Right atrium auricular region (tissue), 2 donors: ENCODE measurements at regions not wholly inside any gene's neighbourhood (a gene's known extent, or its start where the extent isn't known, plus 50 kb on each side); places are given as distances from the start of the nearest gene placed in this dataset.

ENCODE experiments used
- DNase-seq: peaks from one replicate; pipeline ENCODE4 v3.0.0-alpha.2; 2019; ENCODE audit warnings: low spot score
- H3K27ac ChIP-seq, 2 donors: fragments of 200-600 bp; sonication (generic); 1 replicate in 1 of 2; 2 replicates in 1 of 2; pipeline ENCODE4 v1.5.1; 2016 to 2019
- H3K27me3 ChIP-seq, 2 donors: fragments of 200-600 bp; sonication (generic); one replicate each; pipeline versions ENCODE4 v1.5.1 to v1.6.0; 2017 to 2019
- H3K36me3 ChIP-seq: fragments of 200-600 bp; sonication (generic); one replicate; pipeline ENCODE4 v1.5.1; 2016
- H3K4me1 ChIP-seq, 2 donors: fragments of 200-600 bp; sonication (generic); one replicate each; pipeline versions ENCODE4 v1.5.1 to v1.6.0; 2017 to 2019
- H3K4me3 ChIP-seq, 2 donors: fragments of 200-600 bp; sonication (generic); 1 replicate in 1 of 2; 2 replicates in 1 of 2; pipeline ENCODE4 v1.5.1; 2017 to 2019; ENCODE audit warnings: mild to moderate bottlenecking in 1 of 2, moderate library complexity in 1 of 2
- H3K9me3 ChIP-seq, 2 donors: fragments of 200-600 bp; sonication (generic); one replicate each; pipeline ENCODE4 v1.5.1; 2019
- TF ChIP-seq, protein P1 (sequence below), 2 donors: fragments of 200-600 bp; sonication (generic); IDR thresholded peaks; one replicate each; pipeline ENCODE4 v1.5.1; 2019; ENCODE audit warnings: antibody characterized with exemption in 2 of 2

DNA sequence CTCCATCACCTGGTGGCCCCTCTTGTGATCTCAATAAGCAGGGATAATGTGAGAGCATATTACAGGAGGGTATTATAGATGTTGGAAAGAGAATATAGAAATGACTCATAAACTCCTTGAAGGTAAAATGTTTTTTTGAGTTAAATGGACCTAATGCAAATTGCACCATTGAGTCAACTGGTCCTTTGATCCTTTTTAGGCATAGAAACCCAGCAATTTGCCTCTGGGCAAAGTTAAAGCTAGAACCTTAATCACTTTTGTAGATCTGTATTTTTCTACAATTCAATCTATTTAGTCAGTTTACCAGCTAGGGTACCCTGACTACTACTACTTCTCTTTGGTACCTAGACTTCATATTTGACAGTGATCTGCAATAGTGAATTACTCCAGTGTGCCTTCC, 71.8 kb upstream of the RNF152 start:
- no peak overlapping the region for H3K27ac ChIP-seq

DNA sequence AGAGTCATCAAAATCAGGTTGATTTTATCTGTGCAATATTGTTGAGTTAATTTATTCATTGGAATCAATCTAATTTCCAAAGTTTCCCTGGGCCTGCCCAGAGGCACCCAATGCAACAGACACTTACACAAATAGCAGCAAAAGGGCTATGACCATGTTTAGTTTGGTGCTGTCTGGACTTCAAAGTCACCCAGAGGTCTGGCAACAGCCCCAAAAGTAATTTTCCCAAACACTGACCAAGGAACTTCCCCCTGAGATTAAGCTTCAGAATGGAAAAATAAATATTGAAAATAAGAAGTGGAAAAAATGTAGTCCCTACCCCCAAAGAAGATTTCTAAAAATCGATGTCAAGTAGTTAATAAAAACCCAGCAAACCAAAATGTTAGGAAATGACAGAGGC, 70.9 kb upstream of the RNF152 start:
- Histone ChIP-seq H3K27me3 (no peaks in the 10 kb centered on the region), H3K4me1 (peaks cover 0 to 8% of the 10 kb centered on the region in 2 donors), H3K27ac (no peak overlapping the region), H3K36me3 (no peaks in the 10 kb centered on the region), H3K9me3 (no peaks in the 10 kb centered on the region), H3K4me3 (no peak overlapping the region)
- TF ChIP-seq, protein P1, sequence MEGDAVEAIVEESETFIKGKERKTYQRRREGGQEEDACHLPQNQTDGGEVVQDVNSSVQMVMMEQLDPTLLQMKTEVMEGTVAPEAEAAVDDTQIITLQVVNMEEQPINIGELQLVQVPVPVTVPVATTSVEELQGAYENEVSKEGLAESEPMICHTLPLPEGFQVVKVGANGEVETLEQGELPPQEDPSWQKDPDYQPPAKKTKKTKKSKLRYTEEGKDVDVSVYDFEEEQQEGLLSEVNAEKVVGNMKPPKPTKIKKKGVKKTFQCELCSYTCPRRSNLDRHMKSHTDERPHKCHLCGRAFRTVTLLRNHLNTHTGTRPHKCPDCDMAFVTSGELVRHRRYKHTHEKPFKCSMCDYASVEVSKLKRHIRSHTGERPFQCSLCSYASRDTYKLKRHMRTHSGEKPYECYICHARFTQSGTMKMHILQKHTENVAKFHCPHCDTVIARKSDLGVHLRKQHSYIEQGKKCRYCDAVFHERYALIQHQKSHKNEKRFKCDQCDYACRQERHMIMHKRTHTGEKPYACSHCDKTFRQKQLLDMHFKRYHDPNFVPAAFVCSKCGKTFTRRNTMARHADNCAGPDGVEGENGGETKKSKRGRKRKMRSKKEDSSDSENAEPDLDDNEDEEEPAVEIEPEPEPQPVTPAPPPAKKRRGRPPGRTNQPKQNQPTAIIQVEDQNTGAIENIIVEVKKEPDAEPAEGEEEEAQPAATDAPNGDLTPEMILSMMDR (IDR thresholded peaks at IDR 0.05), result no peak
- DNase-seq, result no peak

More for the DNA sequence above, 71.8 kb upstream of the RNF152 start:
- Histone ChIP-seq H3K36me3 (no peaks in the 10 kb centered on the region), H3K9me3 (no peaks in the 10 kb centered on the region), H3K4me3 (no peak overlapping the region), H3K27me3 (no peaks in the 10 kb centered on the region), H3K4me1 (peaks cover 0 to 8% of the 10 kb centered on the region in 2 donors)
- TF ChIP-seq, protein P1 (IDR thresholded peaks at IDR 0.05), result no peak
- no peak for DNase-seq

DNA sequence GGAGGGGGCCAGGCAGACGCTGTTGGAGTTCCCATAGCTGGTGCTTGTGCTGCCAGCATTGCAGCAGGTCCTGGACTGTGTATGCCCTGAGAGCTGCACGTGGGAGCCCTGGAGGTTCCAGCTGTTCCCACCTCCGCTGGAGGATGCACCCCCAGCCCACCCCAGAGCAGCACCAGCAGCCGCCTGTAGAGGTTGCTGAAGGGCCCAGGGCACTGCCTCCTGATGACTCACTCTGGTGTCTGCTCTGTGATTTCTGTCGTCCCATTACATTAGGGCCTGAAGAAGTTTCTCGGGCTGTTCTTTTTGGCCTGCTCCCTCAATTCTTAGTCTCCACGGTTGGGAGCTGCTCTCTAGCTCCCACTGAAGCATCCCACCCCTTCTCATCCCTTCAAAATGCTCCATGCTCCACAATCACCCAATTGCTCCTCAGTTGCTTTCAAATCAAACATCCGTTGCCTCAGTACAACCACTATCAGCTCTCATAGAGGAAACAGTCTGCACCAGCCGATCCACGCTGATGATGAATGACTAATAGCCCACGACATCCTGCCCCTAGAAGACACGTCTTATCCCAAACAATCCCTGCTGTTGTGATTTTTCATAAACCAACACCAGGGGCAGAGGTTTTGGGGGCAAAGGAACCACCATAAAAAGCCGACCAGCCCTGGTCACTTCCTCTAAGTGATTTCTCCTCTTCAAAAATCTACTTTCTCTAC, 65.2 kb upstream of the RNF152 start:
- Histone ChIP-seq H3K4me1 (no peaks in the 10 kb centered on the region), H3K27me3 (no peaks in the 10 kb centered on the region), H3K4me3 (no peak overlapping the region), H3K9me3 (no peaks in the 10 kb centered on the region), H3K36me3 (no peaks in the 10 kb centered on the region), H3K27ac (no peak overlapping the region)
- TF ChIP-seq, protein P1 (IDR thresholded peaks at IDR 0.05), result no peak
- no peak for DNase-seq

DNA sequence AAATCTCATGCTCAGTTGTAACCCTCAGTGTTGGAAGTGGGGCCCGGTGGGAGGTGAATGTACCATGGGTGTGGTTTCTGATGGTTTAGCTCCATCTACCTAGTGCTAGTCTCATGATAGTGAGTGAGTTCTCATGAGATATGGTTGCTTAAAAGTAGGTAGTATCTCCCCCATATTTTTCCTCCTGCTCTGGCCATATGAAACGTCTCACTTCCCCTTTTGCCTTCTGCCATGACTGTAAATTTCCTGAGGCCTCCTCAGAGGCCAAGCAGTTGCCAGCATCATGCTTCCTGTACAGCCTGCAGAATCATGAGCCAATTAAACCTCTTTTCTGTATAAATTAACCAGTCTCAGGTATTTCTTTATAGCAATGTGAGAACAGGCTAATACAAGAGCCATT, 62.8 kb upstream of the RNF152 start:
- Histone ChIP-seq H3K4me1 (no peaks in the 10 kb centered on the region), H3K27ac (no peak overlapping the region), H3K4me3 (no peak overlapping the region), H3K9me3 (no peaks in the 10 kb centered on the region), H3K36me3 (no peaks in the 10 kb centered on the region), H3K27me3 (no peaks in the 10 kb centered on the region)
- DNase-seq, result no peak
- TF ChIP-seq, protein P1 (IDR thresholded peaks at IDR 0.05), result no peak

DNA sequence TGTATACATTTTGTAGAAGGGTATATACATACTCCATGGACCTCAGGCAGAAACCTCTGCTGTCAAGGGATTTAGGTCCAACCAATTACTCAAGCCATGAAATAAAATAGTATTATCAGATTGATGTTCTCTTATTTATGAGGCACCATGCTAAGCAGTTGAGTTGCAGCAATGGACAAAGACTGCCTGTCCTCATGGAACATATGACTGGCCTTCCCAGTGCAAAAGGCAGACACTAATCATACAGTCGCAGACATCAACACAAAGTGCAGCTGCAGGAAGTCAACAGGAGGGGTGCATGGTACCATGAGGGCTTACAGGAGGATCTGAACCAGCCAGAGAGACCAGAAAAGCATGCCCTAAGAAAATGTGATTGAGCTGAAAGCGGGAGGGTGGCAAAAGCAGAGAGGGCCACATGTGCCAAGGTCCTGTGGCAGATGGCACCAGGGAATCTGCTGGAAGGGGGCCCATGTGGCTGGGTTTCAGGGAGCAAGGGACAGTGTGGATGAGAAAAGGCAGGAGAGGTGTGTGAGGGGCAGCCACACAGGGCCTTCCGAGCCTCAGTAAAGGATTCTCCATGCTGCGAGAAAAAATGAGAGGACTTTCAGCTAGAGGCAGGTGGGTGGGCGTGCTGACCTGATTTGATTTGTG, 61.4 kb upstream of the RNF152 start:
- H3K4me1 ChIP-seq, result no peaks in the 10 kb centered on the region
- no peak for DNase-seq
- TF ChIP-seq, protein P1 (IDR thresholded peaks at IDR 0.05), result no peak

More for the DNA sequence above, 61.4 kb upstream of the RNF152 start:
- no peaks in the 10 kb centered on the region for H3K27me3 ChIP-seq
- H3K9me3 ChIP-seq, result no peaks in the 10 kb centered on the region
- no peak overlapping the region for H3K27ac ChIP-seq
- H3K4me3 ChIP-seq, result no peak overlapping the region
- no peaks in the 10 kb centered on the region for H3K36me3 ChIP-seq
